ENCODE measurements at regions not wholly inside any gene's neighbourhood (a gene's known extent, or its start where the extent isn't known, plus 50 kb on each side); places are given as distances from the start of the nearest gene placed in this dataset.

- TF ChIP-seq ZNF274 (IDR thresholded peaks at IDR 0.05; ENCODE audit: low read depth, low read length): no peak
- TF ChIP-seq, protein P1, sequence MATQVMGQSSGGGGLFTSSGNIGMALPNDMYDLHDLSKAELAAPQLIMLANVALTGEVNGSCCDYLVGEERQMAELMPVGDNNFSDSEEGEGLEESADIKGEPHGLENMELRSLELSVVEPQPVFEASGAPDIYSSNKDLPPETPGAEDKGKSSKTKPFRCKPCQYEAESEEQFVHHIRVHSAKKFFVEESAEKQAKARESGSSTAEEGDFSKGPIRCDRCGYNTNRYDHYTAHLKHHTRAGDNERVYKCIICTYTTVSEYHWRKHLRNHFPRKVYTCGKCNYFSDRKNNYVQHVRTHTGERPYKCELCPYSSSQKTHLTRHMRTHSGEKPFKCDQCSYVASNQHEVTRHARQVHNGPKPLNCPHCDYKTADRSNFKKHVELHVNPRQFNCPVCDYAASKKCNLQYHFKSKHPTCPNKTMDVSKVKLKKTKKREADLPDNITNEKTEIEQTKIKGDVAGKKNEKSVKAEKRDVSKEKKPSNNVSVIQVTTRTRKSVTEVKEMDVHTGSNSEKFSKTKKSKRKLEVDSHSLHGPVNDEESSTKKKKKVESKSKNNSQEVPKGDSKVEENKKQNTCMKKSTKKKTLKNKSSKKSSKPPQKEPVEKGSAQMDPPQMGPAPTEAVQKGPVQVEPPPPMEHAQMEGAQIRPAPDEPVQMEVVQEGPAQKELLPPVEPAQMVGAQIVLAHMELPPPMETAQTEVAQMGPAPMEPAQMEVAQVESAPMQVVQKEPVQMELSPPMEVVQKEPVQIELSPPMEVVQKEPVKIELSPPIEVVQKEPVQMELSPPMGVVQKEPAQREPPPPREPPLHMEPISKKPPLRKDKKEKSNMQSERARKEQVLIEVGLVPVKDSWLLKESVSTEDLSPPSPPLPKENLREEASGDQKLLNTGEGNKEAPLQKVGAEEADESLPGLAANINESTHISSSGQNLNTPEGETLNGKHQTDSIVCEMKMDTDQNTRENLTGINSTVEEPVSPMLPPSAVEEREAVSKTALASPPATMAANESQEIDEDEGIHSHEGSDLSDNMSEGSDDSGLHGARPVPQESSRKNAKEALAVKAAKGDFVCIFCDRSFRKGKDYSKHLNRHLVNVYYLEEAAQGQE (IDR thresholded peaks at IDR 0.05; ENCODE audit: low read depth): no peak
Measured at GRCh38 chr3:187989575-187990153, 164.3 kb upstream of the LPP start.

All from HCT116 (cell line).